ENCODE measurements at regions not wholly inside any gene's neighbourhood (a gene's known extent, or its start where the extent isn't known, plus 50 kb on each side); places are given as distances from the start of the nearest gene placed in this dataset.

DNA sequence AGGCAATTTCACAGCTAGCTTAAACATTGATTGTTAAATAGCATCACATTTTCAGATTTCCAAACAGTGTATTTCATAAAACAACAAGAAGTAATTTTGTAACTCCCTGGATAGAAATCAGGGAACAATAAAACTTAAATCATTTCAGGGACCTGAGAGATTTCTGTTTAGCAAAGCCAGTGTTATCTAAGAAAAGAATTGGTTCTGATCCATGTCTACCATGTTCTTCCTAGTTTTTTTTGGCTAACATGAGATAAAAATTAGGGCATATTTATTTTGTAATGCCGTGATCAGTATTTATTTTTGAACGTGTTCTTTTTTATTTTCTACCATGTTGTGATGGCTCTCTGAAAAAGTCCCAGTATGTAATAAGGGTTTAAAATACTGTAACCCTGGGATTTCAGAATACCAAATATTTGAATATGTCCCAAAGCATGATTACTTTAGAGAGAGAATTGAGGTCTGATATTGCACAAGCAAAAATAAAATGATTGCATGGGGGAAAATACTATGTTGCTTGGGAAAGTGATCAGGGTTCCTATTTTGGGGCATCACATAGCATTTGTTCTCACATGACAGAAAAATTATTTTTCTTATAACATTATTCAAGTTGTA, 188.7 kb upstream of the CEP162 start:
- no peak for DNase-seq (ENCODE audit: low spot score)

- DNase-seq (ENCODE audit: low spot score), result no peak
Observed at GRCh38 chr6:84415517-84415916, 188.1 kb upstream of the CEP162 start.

GRCh38 chr6:84415068-84415467, 187.6 kb upstream of the CEP162 start:
- no peak for DNase-seq (ENCODE audit: low spot score)

- DNase-seq (ENCODE audit: low spot score), result no peak
Observed at GRCh38 chr6:84414531-84414930, 187.1 kb upstream of the CEP162 start.

DNA sequence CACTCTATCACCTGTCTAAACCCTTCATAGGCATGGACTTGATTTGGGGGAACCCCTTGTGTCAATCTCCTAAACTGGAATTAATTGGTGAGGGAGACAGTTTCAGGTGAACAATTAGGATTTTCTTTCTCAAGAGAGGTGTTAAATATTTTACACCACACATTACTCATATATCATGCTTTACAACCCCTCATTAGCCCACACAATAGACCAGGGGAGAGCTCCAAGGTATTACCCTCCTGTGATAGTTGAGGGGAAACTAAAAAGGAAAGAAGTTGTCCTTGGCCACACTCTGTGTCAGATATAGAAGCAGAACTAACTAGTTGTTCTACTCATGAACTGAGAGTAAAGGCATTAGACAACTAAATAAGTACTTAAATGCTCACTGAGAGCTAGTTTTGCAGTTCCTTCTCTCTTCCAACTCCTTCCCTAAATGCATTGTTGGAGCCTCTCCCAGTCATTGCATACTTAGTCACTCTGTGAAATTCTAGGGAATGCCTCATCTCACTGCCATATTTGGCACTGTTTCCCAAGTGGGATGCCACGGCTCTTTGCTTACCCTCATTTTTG, 183.7 kb upstream of the CEP162 start:
- DNase-seq (ENCODE audit: low spot score), result no peak

DNA sequence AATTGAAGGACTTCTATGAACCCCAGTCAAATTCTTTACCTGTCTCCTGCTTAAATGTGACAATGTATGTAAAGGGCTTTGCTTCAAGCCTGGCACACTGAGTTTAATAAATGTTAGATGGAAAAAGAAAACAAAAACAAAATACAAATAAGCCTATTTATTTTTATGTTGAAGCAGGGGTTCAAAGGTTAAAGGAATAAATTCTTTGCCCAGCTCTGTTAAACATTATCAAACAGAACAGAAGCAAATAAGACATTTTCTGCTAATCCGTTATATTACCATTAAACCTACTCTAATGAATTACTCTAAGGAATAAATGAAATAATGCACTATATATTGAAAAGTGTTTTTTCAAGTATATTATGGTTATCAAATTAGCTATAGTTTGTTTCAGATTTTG, 182.5 kb upstream of the CEP162 start:
- no peak for DNase-seq (ENCODE audit: low spot score)

GRCh38 chr6:84408028-84408427, 180.6 kb upstream of the CEP162 start:
- no peak for DNase-seq (ENCODE audit: low spot score)

DNA sequence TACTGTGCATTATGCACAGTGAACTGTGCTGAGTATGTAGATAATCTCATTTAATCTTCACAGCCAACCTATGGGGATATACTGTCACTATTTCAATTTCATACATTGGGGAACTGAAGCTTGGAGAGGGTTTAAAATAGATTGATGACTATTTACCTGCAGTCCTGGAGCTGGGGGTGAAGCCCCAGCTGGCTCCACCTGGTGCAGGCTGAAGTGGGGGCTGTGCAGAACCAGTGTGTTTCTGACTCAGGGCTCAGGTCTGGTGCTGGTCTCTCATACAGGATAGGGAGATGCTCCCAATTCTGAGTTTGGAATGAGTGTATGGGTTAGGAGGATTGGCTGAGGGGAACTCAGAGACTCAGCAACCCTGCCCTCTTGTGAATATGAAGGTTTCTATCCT, 176.1 kb upstream of the CEP162 start:
- no peak for DNase-seq (ENCODE audit: low spot score)

- no peak for DNase-seq (ENCODE audit: low spot score)
Observed at GRCh38 chr6:84399003-84399402, 171.6 kb upstream of the CEP162 start.

DNA sequence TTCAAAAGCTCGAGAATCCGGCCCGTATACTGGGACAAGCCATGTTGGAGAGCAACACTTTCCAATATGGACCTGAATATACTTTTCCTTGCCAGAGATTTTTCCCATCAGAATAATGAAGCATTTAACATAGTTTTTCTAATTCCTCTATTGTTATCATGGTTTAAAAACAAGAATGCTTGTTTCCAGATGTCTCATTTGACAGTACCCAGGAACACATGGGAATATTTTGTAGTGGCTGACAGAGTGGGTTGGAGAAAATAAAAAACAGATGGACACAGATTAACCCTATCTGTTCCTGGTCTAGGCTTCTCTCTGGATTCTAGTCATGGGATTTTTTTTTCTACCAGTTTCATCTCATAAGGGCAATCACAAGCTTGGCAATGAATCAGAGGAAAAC, 164.8 kb upstream of the CEP162 start:
- no peak for DNase-seq (ENCODE audit: low spot score)

DNA sequence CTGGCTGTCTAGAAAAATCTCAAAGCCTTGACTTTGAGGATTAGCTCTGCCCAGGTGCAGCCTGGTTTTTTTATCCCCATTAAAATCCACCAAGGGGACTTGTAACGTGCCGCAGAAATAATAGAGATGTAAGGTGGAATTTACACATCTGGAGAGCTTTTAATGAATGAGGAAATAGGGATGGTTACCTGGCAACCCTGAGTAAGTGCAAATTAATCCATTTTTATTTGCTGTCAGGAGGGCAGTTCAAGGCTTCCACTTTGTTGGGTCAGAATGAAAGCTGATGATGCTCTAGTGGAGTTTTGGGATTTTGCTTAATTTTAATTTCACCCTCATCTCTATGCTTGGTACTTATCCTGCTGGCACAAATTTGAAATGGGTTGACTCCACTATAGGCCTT, 163.4 kb upstream of the CEP162 start:
- no peak for DNase-seq (ENCODE audit: low spot score)

DNA sequence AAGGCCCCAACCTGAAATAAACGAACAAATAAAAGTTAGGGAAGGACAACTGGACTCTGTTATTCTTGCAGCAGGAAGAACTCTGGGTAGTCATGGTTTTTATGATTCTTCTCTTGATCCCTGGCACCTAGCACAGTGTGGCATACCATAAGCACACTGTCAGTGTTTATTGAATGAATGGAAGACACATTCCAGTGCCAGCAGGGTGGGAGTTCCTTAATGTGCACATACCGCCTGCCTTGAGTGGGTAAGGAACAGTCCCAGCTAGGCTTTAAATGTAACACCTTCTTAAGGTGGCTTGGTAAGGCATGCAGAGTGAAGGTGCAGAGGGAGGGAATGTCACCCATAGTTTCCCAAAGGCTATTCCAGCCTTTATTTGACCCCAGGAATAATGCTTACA, 162.9 kb upstream of the CEP162 start:
- DNase-seq (ENCODE audit: low spot score), result no peak

- no peak for DNase-seq (ENCODE audit: low spot score)
Observed at GRCh38 chr6:84379142-84379541, 151.7 kb upstream of the CEP162 start.

DNA sequence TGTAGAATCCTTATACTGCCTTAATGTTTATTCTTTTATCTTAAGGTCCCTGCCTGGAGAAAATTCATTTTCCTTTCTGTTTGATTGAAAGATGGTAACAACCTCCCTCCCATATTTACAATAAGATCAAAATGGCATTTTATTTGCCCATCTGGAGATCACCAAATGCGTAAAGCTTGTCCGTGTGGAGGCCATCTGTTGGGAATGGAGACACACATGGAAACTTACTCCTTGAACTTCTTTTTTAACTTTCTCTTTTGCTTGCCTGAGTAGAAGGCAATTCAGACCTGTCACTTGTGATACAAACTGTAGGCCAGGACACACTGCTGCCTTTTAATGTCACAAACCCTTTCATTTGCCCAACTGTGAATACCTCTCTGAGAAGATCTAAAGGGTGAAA, 144.8 kb upstream of the CEP162 start:
- DNase-seq (ENCODE audit: low spot score), result no peak

GRCh38 chr6:84371681-84372080, 144.2 kb upstream of the CEP162 start:
- DNase-seq (ENCODE audit: low spot score), result no peak

DNA sequence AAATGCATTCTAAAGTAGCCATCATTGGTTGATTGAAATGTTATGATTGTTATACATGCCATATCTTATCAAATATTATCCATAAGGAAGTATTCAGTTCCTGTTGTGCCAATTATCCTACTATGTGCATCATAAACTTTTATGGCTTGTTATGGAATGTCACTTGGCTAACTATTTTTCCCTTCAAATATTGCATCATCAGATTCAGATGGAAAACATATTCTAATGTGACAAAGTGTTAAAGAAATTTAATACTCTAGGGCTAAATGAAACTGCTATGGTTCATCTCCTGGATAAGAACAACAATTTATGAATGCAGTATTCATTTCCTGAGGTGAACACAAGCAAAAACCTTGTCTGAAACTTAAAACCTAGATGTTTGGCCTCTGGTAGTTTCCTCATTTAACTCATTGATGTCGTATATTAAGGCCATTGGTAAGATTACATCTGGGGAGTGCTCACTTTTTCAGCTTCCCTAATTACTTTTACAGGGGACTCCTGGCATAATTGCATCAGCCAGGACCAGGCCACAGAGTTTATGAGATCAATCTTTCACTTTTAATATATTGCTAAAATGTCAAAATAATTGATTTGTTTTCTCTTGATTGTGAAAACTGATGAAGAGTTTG, 134.9 kb upstream of the CEP162 start:
- DNase-seq (ENCODE audit: low spot score), result no peak

DNA sequence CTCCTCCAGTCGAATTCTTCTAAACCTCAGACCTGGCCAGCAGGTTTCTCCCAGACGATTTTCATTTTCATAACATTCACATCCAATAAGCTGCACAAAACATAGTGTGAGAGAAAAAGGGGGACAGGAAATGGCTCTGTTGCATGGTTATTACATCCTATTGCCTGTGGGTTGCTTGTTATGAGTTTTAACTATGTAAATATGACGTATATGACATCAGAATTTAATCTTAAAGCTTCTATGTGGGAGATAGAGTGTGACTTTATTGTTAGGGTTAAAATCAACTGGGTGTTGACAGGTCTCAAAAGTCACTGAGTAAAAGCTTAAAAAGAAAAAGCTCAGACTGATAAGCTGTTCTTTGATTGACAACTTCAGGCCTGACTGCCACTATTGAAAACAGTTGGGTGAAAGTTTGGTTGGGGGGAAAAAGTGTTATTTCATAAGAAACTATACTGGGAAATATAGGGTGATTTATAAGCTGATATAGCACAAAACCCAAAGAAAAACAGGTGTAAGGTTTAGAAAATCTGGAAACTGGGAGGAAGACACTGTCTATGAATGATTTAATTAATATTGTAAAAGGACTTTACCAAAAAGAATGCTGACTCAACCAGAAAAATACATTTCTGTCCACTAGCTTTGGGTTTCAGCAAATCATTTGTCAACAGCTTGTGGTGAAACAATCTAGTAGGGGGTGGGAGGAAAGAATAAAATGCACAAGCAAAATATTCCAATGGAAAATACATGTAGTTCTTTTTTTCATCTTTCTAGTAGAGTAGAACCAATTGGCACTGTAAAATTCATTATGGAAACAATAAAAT, 134.1 kb upstream of the CEP162 start:
- DNase-seq (ENCODE audit: low spot score), result no peak

DNA sequence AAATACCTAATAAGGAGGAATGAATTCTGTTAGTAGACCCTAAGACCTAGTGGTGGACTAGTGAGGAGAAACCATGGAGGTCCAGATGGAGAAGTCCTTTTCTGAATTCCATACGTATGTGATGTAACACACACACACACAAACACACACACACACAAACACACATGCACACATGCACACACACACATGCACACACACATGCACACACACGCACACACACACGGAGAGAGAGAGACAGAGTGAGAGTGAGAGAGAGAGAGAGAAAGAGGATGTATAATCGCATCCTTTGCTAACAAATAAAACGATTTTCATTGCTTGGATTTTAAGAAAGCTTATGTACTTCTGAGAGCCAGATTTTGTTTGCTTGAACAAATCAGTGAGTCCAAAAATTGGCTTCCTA, 132.6 kb upstream of the CEP162 start:
- no peak for DNase-seq (ENCODE audit: low spot score)

GRCh38 chr6:84358581-84358980, 131.1 kb upstream of the CEP162 start:
- DNase-seq (ENCODE audit: low spot score), result no peak

- DNase-seq (ENCODE audit: low spot score), result no peak
Observed at GRCh38 chr6:84357631-84358030, 130.2 kb upstream of the CEP162 start.

GRCh38 chr6:84356907-84357306, 129.5 kb upstream of the CEP162 start:
- no peak for DNase-seq (ENCODE audit: low spot score)

DNA sequence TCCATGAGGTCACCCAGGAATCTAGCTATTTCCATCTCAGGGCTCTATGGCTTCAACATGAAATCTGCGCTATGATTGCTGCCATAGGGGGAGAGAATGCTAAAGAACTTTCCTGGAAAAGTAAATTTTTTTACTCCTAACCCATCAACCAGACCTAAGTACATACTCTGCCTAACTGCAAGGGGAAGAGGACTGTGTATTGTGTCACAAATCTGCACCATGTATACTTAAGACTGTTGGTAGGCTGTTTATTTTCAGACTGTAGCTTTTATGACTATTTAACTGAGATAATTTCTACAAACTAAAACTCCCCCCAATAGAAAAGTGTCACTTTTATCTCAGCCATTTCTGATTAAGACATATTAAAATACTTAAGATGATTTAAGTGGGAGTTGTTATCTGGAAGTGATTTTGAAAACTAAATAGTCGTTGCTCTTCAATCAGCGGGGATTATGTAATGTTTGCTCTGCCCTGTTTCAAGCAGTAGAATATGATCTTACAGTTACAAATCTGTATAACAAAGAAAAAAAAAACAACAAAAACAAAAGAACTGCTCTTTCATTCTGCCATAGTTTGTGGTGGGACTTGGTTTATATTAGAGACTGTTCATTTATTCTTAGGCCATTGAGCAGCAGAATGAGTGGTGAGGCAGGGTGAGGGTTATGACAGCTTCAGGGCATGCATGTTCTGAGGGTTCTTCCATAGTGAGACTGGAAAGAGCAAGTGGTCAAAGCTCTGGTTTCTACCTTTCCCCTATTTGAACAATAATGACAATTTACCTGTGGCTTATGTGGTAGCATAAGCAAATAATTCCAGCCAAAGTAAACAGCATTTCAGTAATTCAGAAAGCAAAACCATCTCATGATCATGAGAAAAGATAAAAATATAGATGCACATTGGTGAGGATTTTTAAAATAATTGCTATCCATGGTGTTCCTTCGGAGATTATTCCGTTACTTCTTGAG, 126.3 kb upstream of the CEP162 start:
- DNase-seq (ENCODE audit: low spot score), result no peak

Data from kidney tubule cell (primary cell).